HL-60/S4 (cell line): ENCODE measurements at regions not wholly inside any gene's neighbourhood (a gene's known extent, or its start where the extent isn't known, plus 50 kb on each side); places are given as distances from the start of the nearest gene placed in this dataset.

Experiments
- in situ Hi-C: fragments of 300-500 bp; cut with MboI; formaldehyde crosslinking; loops from 2 replicates; pipeline ENCODE4 v1.14.3; 2022; ENCODE audit warnings: low sequenced_read_pairs

GRCh38 chr2:58968885-58969284 is 727.8 kb upstream of the FANCL start:
- in situ Hi-C loops: no loop called here

- in situ Hi-C loops: no loop called here
Measured at GRCh38 chr2:58967736-58968135, 726.6 kb upstream of the FANCL start.

GRCh38 chr2:58965602-58966001 is 724.5 kb upstream of the FANCL start:
- in situ Hi-C loops: no loop called here

- in situ Hi-C loops: no loop called here
Measured at GRCh38 chr2:58959996-58960395, 718.9 kb upstream of the FANCL start.

- in situ Hi-C loops: no loop called here
Measured at GRCh38 chr2:58957188-58957840, 716.2 kb upstream of the FANCL start.

GRCh38 chr2:58954880-58955385 is 713.8 kb upstream of the FANCL start:
- in situ Hi-C loops: no loop called here

- in situ Hi-C loops: no loop called here
Measured at GRCh38 chr2:58951722-58952121, 710.6 kb upstream of the FANCL start.

GRCh38 chr2:58950795-58951462 is 709.8 kb upstream of the FANCL start:
- in situ Hi-C loops: no loop called here

DNA sequence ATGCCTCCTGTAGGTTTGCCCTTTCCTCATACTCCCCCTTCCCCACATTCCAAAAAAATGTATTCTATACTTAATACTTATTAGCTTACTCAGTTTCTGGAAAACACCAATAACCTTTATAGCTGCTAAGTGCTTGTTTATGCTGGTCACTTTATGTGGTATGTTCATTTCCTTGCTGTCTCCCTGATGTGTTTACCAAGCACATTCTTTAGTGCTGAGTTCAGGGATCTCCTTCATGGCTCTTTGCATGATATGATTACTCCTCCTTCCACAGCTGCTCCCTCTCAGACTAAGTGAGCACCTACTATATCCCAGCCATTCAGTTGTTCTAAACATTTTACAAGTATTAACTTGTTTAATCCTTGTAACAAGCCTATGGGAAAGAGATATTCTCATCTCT is 698.3 kb upstream of the FANCL start:
- in situ Hi-C loops: no loop called here

GRCh38 chr2:58938988-58939387 is 697.9 kb upstream of the FANCL start:
- in situ Hi-C loops: no loop called here

DNA sequence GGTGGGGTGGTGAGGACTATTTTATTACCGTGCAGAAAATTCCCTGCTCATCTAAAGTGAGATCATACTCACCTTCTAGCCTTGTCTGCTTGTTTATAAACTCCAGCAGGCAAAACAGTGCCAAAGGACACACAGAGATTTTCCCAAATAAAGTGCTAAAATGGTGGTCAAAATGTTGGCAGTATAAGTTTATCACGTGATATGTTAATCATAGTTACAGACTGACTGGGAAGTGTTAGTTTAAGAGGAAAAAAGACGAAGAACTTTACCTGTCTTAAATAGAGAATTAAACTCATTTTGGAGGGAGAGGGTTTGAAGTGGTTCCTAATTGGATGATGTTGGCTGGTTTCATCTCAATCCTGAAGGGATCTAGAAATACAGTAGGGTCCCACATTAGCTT is 691.7 kb upstream of the FANCL start:
- in situ Hi-C loops: no loop called here

DNA sequence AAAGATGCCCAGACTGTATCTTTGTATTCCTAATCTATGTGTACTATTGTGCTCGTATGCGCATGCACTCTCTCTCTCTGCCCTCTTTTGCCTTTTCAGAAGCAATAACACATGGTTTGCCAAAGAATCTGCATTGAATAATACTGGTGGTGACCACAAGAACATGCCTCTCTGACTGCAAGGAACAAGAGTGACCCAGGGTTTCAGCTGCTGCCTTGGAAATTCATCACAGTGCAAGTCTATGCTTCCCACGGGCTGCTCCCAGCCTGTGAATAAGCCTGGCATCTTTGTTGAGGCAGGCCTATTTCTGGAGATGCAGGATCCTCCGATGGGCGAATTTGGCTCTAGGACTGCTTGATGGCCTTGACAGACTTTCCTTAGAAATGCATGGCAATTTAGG is 689.4 kb upstream of the FANCL start:
- in situ Hi-C loops: no loop called here

DNA sequence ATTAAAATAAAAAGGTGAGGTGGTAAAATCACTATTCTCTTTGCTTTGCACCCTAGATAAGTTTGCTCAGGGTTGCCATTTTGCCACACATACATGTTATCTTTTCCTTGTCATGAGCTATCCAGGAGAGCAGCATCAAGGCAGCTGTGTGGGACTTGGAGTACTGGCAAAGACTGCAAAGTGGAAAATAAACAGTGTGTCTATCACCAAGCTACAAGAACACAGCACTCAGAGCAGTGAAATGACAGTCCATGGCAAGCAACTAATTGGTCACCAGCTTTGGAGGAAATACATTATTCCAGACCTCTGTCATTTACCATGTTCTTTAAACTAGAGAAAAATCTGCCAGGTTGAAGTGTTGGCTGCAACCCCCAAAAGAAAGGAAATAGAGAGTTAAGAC is 687.8 kb upstream of the FANCL start:
- in situ Hi-C loops: no loop called here

GRCh38 chr2:58928391-58928790 is 687.3 kb upstream of the FANCL start:
- in situ Hi-C loops: no loop called here

- in situ Hi-C loops: no loop called here
Measured at GRCh38 chr2:58926112-58926511, 685.0 kb upstream of the FANCL start.

- in situ Hi-C loops: no loop called here
Measured at GRCh38 chr2:58925676-58926081, 684.6 kb upstream of the FANCL start.

GRCh38 chr2:58923869-58924268 is 682.7 kb upstream of the FANCL start:
- in situ Hi-C loops: no loop called here

- in situ Hi-C loops: no loop called here
Measured at GRCh38 chr2:58922245-58922644, 681.1 kb upstream of the FANCL start.

DNA sequence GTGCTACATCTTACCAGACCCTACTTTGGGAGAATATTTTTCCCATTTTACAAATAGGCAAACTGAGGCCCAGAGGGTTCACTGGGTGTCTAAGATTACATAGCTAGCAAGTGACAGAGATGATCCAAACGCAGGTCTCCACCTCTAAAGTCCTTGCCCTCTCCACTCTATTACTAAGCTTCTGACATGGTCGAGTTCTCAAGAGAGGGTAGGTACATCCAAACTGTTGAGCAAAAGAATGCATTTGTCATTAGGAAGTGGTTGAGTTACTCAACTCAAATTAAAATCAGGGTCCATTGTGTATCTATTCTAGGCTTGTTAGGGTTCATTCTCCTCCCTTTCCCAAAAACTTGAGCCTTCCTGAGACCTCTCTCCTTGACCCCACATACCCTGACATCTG is 680.6 kb upstream of the FANCL start:
- in situ Hi-C loops: no loop called here

GRCh38 chr2:58920001-58920400 is 678.9 kb upstream of the FANCL start:
- in situ Hi-C loops: no loop called here

DNA sequence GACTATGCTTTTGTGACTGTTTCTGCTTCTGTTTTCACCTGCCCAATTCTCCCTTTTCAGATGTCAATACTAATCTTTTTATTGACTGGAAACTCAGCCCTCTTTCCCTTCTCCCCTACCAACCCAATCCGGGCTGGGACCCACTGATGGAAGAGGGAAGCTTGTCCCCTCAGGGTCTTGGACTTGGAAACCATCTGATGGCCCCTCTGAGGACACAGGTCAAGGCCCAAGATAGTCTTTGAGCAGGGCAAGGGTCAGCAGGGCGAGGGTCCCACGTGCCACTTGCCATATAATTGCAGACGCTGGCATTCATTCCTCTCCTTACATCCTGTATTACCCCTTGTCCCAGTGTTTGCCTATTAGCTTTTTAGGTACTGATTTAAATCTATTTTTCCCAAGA is 678.2 kb upstream of the FANCL start:
- in situ Hi-C loops: no loop called here

DNA sequence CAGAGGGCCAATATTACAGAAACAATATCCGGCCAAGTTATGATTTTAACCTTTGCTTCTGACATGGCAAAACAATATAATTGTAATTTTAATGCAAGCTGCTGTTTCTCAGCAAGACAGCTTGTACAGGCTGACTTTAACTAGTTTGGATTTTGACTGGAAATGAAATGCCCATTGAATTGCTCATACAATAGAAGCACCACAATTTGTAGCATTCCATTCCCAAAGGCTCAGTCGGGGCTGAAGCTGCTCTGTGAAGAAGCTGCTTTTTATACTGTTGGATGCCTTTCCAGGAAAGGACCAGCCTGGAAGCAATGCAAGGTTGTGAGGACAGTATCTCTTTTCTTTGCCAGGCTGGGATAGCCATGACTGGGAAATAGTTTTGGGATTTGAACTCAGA is 677.0 kb upstream of the FANCL start:
- in situ Hi-C loops: no loop called here

GRCh38 chr2:58917596-58917995 is 676.5 kb upstream of the FANCL start:
- in situ Hi-C loops: no loop called here
